ENCODE measurements at regions not wholly inside any gene's neighbourhood (a gene's known extent, or its start where the extent isn't known, plus 50 kb on each side); places are given as distances from the start of the nearest gene placed in this dataset.
"Not testable (repeated sequence)": the region's sequence is repeated elsewhere in the genome, so short reads cannot be mapped to it uniquely, and the experiment has no call there.

DNA sequence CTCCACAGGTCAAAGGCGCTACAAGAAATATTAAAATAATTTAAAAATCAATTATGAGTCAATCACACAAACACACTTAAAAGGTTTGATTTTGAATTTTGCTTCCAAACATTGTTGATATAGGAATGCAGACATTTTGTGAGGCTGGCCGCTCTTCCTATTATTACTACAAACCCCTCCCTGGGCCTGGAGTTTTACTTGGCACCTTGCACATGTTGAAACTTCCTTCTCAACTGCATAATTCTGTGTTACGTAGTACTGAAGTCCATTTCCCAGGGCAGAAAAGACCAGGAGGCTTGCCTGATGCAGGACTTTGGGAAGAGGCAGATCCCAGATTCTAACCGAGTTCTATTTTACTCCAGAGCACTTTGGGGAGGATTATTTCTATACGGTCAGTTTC, 71.5 kb downstream of the CYTL1 start:
- Mint-ChIP-seq H3K4me1 (peaks cover 17% of the 10 kb centered on the region), H3K27me3 (no peaks in the 10 kb centered on the region), H3K9me3 (peaks cover 6% of the 10 kb centered on the region), H3K27ac (no peak overlapping the region), H3K4me3 (no peak overlapping the region), H3K36me3 (no peaks in the 10 kb centered on the region)
- ATAC-seq, result no peak

DNA sequence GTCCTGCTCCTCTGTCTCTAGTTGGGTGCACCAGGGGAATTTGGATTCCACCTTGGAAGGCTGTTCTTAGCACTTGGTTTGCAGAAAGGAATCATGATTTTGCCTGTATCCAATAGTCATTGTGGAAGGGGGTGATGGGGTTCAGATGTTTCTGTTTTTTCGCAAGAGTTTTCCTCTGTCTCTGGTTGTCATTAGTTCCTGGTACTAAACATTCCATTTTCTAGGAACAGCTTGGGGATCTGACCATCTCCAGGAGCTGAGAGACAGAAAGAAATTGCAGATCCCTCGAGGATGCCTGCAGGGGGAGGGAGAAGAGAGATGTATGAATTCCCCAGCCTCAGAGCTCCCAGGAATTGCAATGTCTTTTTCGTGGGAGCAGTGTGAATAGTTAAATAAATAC, 70.9 kb downstream of the CYTL1 start:
- ATAC-seq, result no peak
- H3K4me3 Mint-ChIP-seq, result no peak overlapping the region
- no peaks in the 10 kb centered on the region for H3K36me3 Mint-ChIP-seq
- H3K27ac Mint-ChIP-seq, result no peak overlapping the region
- peaks cover 6% of the 10 kb centered on the region for H3K9me3 Mint-ChIP-seq
- no peaks in the 10 kb centered on the region for H3K27me3 Mint-ChIP-seq
- H3K4me1 Mint-ChIP-seq, result peaks cover 17% of the 10 kb centered on the region

DNA sequence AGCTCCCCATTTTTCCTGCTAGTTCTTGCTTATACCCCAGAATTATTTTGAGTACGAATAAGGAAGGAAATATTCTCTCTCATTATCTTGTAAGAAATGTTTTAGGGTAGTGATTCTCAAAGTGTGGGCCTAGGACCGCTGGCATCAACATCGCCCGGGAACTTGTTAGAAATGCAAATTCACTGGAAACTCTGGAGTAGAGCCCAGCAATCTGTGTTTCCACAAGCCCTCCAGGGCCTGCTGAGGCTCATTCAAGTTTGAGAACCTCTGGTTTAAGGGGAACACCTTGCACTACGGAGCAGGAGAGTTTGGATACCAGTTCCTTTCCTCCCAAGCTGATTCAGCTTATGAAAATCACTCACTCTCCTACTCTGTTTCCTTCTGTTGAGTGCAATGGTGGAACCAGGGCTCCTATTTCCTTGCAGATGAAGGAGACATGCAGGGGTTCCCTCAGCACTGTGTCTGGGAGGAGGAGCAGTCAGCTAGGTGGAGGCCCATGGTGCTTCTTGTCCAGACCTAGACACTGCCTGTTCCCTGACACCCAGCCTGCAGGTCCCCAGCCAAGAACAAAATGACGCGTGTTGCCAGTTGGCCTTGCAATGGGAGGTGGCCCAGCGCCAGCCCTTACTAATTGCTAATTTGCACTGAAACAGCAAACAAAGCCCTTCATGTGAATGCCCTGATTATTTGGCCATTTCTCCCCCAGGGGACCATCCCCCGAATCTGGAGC, 68.5 kb downstream of the CYTL1 start:
- H3K4me1 Mint-ChIP-seq, result no peaks in the 10 kb centered on the region
- no peaks in the 10 kb centered on the region for H3K36me3 Mint-ChIP-seq
- H3K27me3 Mint-ChIP-seq, result no peaks in the 10 kb centered on the region
- no peak overlapping the region for H3K27ac Mint-ChIP-seq
- H3K9me3 Mint-ChIP-seq, result peaks cover 3% of the 10 kb centered on the region
- no peak for ATAC-seq
- H3K4me3 Mint-ChIP-seq, result no peak overlapping the region

DNA sequence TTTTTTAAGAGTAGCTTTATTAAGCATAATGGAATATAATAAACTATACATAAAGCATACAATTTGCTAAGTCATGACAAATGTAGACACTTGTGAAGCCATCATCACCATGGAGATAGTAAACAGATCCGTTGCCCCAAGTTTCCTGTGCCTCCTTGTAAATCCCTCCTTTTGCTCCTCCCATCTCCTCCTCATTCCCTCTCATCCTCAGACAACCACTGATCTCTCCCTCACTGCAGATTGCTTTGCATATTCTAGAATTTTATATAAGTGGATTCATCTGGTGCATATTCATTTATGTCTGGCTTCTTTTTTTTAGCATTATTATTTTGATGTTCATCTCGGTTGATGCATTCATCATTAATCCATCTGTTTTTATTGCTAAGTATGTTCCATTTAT, 67.0 kb downstream of the CYTL1 start:
- H3K36me3 Mint-ChIP-seq, result no peaks in the 10 kb centered on the region
- H3K9me3 Mint-ChIP-seq, result no peaks in the 10 kb centered on the region

DNA sequence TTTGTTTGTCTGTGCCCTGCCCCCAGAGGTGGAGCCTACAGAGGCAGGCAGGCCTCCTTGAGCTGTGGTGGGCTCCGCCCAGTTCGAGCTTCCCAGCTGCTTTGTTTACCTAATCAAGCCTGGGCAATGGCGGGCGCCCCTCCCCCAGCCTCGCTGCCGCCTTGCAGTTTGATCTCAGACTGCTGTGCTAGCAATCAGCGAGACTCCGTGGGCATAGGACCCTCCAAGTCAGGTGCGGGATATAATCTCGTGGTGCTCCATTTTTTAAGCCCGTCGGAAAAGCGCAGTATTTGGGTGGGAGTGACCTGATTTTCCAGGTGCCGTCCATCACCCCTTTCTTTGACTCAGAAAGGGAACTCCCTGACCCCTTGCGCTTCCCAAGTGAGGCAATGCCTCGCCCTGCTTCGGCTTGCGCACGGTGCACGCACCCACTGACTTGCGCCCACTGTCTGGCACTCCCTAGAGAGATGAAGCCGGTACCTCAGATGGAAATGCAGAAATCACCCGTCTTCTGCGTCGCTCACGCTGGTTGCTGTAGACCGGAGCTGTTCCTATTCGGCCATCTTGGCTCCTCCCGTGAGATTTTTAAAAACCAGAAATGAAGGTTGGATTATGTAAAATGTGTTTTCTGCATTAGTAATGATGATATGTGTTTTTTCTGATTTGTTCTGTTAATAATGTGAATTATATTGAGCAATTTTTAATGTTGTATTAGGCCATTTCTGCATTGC, 59.7 kb downstream of the CYTL1 start:
- H3K9me3 Mint-ChIP-seq, result peaks cover 19% of the 10 kb centered on the region
- H3K27ac Mint-ChIP-seq, ATAC-seq, H3K4me3 Mint-ChIP-seq, H3K4me1 Mint-ChIP-seq, H3K27me3 Mint-ChIP-seq: not testable (repeated sequence)
- peaks cover 19% of the 10 kb centered on the region for H3K36me3 Mint-ChIP-seq

More for the DNA sequence above, 67.0 kb downstream of the CYTL1 start:
- ATAC-seq, result no peak
- no peaks in the 10 kb centered on the region for H3K4me1 Mint-ChIP-seq
- no peak overlapping the region for H3K4me3 Mint-ChIP-seq
- H3K27me3 Mint-ChIP-seq, result no peaks in the 10 kb centered on the region
- H3K27ac Mint-ChIP-seq, result no peak overlapping the region

DNA sequence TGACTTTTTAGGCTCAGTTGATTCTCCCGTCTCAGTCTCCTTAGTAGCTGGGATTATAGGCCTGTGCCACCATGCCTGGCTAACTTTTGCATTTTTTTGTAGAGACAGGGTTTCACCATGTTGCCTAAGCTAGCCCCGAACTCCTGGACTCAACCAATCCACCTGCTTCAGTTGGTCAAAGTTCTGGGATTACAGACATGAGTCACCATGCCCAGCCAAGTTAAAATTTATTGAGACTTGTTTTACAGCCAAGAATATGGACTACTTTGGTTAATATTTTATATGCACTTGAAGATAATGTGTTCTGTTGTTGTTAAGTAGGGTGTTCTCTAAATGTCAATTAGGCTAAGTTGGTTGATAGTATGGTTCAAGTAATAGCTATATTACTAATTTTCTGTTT, 58.7 kb downstream of the CYTL1 start:
- Mint-ChIP-seq H3K9me3 (peaks cover 23% of the 10 kb centered on the region), H3K4me1 (no peaks in the 10 kb centered on the region)
- no peak for ATAC-seq

DNA sequence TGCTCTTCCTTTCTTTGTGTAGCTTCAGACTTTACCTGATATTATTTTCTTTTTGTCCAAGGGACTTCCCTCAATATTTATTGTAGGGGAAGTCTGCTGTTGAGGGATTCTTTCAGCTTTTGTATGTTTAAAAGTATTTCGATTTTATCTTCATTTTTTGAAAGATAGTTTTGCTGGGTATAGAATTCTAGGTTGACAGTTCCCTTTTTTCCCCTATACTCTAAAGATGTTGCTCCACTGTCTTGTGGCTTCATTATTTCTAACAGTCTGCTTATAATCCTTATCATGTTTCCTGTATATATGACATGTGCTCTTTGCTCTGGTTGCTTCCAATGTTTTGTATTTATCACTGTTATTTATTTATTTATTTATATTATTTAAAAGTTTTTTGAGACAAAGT, 57.3 kb downstream of the CYTL1 start:
- H3K36me3 Mint-ChIP-seq, result peaks cover 19% of the 10 kb centered on the region
- H3K9me3 Mint-ChIP-seq, result peaks cover 23% of the 10 kb centered on the region
- H3K4me3 Mint-ChIP-seq, result no peak overlapping the region
- no peaks in the 10 kb centered on the region for H3K4me1 Mint-ChIP-seq
- no peak overlapping the region for H3K27ac Mint-ChIP-seq
- ATAC-seq, result no peak
- no peaks in the 10 kb centered on the region for H3K27me3 Mint-ChIP-seq

More for the DNA sequence above, 58.7 kb downstream of the CYTL1 start:
- Mint-ChIP-seq H3K4me3 (no peak overlapping the region), H3K36me3 (peaks cover 19% of the 10 kb centered on the region), H3K27me3 (no peaks in the 10 kb centered on the region), H3K27ac (no peak overlapping the region)

DNA sequence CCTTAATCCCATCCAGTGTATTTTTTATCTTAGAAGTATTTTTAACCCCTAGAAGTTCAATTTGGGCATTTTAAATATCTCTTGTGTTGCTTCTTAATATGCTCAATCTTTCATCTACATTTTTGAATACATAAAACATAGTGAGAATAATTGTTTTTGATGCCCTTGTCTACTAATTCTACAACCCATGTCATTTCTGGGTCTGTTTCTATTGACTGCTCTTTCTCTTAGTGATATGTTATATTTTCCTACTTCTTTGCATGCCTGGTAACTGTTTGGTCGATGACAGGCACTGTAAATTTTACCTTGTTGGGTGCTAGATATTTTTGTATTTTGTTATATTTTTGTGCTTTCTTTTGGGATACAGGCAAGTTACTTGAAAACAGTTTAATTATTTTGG, 56.3 kb downstream of the CYTL1 start:
- Mint-ChIP-seq H3K4me1 (no peaks in the 10 kb centered on the region), H3K27ac (no peak overlapping the region), H3K4me3 (no peak overlapping the region), H3K9me3 (peaks cover 23% of the 10 kb centered on the region), H3K27me3 (no peaks in the 10 kb centered on the region), H3K36me3 (peaks cover 19% of the 10 kb centered on the region)
- no peak for ATAC-seq

All from stimulated activated memory B cell treated with anti-CD40 and anti-IgM and Interleukin-4, amounts not matched to agents 10 μg/mL and 1 μg/mL and 100 μg/mL, for 72 hours (primary cell).